ENCODE measurements at regions not wholly inside any gene's neighbourhood (a gene's known extent, or its start where the extent isn't known, plus 50 kb on each side); places are given as distances from the start of the nearest gene placed in this dataset.

DNA sequence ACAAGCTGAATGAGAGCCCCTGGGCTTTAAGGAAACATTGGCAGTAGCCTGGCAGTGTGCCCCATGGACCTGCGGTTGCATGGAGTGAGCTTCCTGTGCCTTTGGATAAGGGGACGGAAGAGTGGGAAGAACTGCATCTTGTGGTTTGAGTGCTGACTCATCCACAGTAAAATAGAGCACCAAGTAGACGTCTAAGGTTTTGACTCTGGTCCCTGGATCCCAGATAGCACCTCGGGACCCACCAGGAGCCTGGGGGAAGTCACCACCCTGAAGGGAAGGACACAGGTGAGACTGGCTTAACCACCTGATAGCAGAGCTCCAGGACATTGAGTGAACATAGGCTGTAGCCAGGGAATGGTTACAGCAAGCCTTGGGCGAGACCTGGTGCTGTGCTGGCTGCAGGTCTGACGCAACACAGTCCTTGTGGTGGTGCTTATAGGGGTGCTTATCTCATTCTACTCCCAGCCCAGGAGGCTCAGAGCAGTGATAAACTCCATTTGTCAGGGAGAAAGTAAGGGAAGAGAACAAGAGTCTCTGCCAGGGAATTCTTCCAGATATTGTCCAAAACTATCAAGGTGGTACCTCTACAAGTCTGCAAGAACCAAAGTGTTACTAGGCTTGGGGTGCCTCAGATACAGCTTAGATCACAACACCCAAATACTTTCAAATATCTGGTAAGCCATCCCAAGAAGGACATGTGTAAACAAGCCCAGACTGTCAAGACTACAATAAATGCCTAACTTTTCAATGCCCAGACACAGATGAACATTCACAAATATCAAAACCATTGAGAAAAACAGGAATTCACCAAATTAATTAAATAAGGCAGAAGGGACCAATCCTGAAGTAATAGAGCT, 123.6 kb upstream of the TET2 start:
- H3K4me1 ChIP-seq (ENCODE audit: insufficient read depth, low read length), result no peaks in the 10 kb centered on the region
- ATAC-seq (ENCODE audit: insufficient read depth, low read depth) (no peak), DNase-seq (no peak)
- no peak overlapping the region for H3K4me2 ChIP-seq (ENCODE audit: insufficient read depth, low read length)
- no peaks in the 10 kb centered on the region for H4K20me1 ChIP-seq (ENCODE audit: insufficient read depth, low read length)
- no peak overlapping the region for H3K4me3 ChIP-seq (ENCODE audit: low read depth in 1 of 2, low read length in 2 of 2)
- H3K9ac ChIP-seq (ENCODE audit: low read depth, low read length), result no peak overlapping the region
- no peaks in the 10 kb centered on the region for H3K36me3 ChIP-seq (ENCODE audit: insufficient read depth, low read length)
- no peaks in the 10 kb centered on the region for H3K27me3 ChIP-seq (ENCODE audit: insufficient read depth, low read length, poor library complexity)
- no peaks in the 10 kb centered on the region for H3K9me3 ChIP-seq (ENCODE audit: insufficient read depth, low read length, severe bottlenecking)
- no peaks in the 10 kb centered on the region for H3K79me2 ChIP-seq (ENCODE audit: insufficient read depth, low read length)
- H3K27ac ChIP-seq (ENCODE audit: low read length), result no peak overlapping the region
- H2AFZ ChIP-seq (ENCODE audit: low read depth, low read length), result no peak overlapping the region
- TF ChIP-seq, protein P1, sequence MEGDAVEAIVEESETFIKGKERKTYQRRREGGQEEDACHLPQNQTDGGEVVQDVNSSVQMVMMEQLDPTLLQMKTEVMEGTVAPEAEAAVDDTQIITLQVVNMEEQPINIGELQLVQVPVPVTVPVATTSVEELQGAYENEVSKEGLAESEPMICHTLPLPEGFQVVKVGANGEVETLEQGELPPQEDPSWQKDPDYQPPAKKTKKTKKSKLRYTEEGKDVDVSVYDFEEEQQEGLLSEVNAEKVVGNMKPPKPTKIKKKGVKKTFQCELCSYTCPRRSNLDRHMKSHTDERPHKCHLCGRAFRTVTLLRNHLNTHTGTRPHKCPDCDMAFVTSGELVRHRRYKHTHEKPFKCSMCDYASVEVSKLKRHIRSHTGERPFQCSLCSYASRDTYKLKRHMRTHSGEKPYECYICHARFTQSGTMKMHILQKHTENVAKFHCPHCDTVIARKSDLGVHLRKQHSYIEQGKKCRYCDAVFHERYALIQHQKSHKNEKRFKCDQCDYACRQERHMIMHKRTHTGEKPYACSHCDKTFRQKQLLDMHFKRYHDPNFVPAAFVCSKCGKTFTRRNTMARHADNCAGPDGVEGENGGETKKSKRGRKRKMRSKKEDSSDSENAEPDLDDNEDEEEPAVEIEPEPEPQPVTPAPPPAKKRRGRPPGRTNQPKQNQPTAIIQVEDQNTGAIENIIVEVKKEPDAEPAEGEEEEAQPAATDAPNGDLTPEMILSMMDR (IDR thresholded peaks at IDR 0.05; ENCODE audit: borderline replicate concordance, extremely low read depth, low read length, poor library complexity, severe bottlenecking), result no peak
- TF ChIP-seq EZH2 (IDR thresholded peaks at IDR 0.05; ENCODE audit: borderline replicate concordance, low read depth, low read length, severe bottlenecking), result no peak

- Histone ChIP-seq H3K27ac (ENCODE audit: low read length) (no peak overlapping the region), H3K9ac (ENCODE audit: low read depth, low read length) (no peak overlapping the region), H3K27me3 (ENCODE audit: insufficient read depth, low read length, poor library complexity) (no peaks in the 10 kb centered on the region), H3K4me3 (ENCODE audit: low read depth in 1 of 2, low read length in 2 of 2) (no peak overlapping the region), H3K36me3 (ENCODE audit: insufficient read depth, low read length) (no peaks in the 10 kb centered on the region), H3K4me2 (ENCODE audit: insufficient read depth, low read length) (no peak overlapping the region), H4K20me1 (ENCODE audit: insufficient read depth, low read length) (no peaks in the 10 kb centered on the region), H3K79me2 (ENCODE audit: insufficient read depth, low read length) (no peaks in the 10 kb centered on the region), H2AFZ (ENCODE audit: low read depth, low read length) (no peak overlapping the region), H3K9me3 (ENCODE audit: insufficient read depth, low read length, severe bottlenecking) (no peaks in the 10 kb centered on the region), H3K4me1 (ENCODE audit: insufficient read depth, low read length) (no peaks in the 10 kb centered on the region)
- TF ChIP-seq, protein P1 (IDR thresholded peaks at IDR 0.05; ENCODE audit: borderline replicate concordance, extremely low read depth, low read length, poor library complexity, severe bottlenecking), result no peak
- TF ChIP-seq EZH2 (IDR thresholded peaks at IDR 0.05; ENCODE audit: borderline replicate concordance, low read depth, low read length, severe bottlenecking), result no peak
- no peak for DNase-seq
- no peak for ATAC-seq (ENCODE audit: insufficient read depth, low read depth)
Observed at GRCh38 chr4:105023668-105024055, 123.0 kb upstream of the TET2 start.

DNA sequence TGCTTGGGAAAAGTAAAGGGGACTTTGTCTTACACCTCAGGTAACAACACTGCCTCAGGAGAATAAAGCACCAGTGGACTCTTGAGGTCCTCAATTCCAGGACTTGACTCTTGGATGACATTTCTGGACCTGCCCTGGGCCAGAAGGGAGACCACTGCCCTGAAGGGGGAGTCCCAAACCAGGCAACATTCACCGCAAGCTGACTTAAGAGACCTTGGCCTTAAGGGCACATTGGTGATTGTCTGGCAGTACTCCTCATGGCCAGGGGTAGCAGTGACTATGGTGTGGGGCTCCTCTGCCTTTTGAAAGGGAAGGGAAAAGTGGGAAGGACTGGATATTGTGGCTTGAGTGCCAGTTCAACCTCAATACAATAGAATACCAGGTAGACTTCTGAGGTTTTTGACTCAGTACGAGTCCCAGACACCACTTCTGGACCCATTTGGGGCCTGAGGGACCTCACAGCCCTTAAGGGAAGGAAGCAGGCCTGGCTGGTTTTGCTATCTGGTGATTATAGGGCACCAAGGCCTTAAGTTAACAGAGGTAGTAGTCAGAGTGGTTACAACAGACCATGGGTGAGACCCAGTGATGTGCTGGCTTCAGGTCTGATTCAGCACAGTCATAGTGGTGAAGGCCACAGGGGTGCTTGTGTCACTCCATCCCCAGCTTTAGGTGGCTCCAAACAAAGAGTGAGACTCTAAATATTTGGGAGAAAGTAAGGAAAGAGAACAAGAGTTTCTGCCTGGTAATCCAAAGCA, 121.2 kb upstream of the TET2 start:
- Histone ChIP-seq H3K27me3 (ENCODE audit: insufficient read depth, low read length, poor library complexity) (no peaks in the 10 kb centered on the region), H3K4me3 (ENCODE audit: low read depth in 1 of 2, low read length in 2 of 2) (no peak overlapping the region), H2AFZ (ENCODE audit: low read depth, low read length) (no peak overlapping the region), H3K9me3 (ENCODE audit: insufficient read depth, low read length, severe bottlenecking) (no peaks in the 10 kb centered on the region), H4K20me1 (ENCODE audit: insufficient read depth, low read length) (no peaks in the 10 kb centered on the region), H3K36me3 (ENCODE audit: insufficient read depth, low read length) (no peaks in the 10 kb centered on the region), H3K4me1 (ENCODE audit: insufficient read depth, low read length) (no peaks in the 10 kb centered on the region), H3K9ac (ENCODE audit: low read depth, low read length) (no peak overlapping the region), H3K4me2 (ENCODE audit: insufficient read depth, low read length) (no peak overlapping the region), H3K79me2 (ENCODE audit: insufficient read depth, low read length) (no peaks in the 10 kb centered on the region), H3K27ac (ENCODE audit: low read length) (no peak overlapping the region)
- TF ChIP-seq, protein P1 (IDR thresholded peaks at IDR 0.05; ENCODE audit: borderline replicate concordance, extremely low read depth, low read length, poor library complexity, severe bottlenecking), result no peak
- TF ChIP-seq EZH2 (IDR thresholded peaks at IDR 0.05; ENCODE audit: borderline replicate concordance, low read depth, low read length, severe bottlenecking), result no peak
- ATAC-seq (ENCODE audit: insufficient read depth, low read depth), result no peak
- no peak for DNase-seq

All from DND-41 (cell line).